HG03571 (cell line): ENCODE measurements at regions not wholly inside any gene's neighbourhood (a gene's known extent, or its start where the extent isn't known, plus 50 kb on each side); places are given as distances from the start of the nearest gene placed in this dataset.
"Not testable (repeated sequence)": the region's sequence is repeated elsewhere in the genome, so short reads cannot be mapped to it uniquely, and the experiment has no call there.

ENCODE experiments used
- ATAC-seq: cut with Tn5 transposase; IDR thresholded peaks from one replicate; pipeline ENCODE4 v1.9.1; 2021; ENCODE audit not compliant: unreplicated experiment

GRCh38 chrY:18958846-18959245 is 185.3 kb upstream of the HSFY2 start:
- ATAC-seq, result no peak

- no peak for ATAC-seq
Measured at GRCh38 chrY:18951657-18952435, 178.3 kb upstream of the HSFY2 start.

- no peak for ATAC-seq
Measured at GRCh38 chrY:18951019-18951418, 177.5 kb upstream of the HSFY2 start.

DNA sequence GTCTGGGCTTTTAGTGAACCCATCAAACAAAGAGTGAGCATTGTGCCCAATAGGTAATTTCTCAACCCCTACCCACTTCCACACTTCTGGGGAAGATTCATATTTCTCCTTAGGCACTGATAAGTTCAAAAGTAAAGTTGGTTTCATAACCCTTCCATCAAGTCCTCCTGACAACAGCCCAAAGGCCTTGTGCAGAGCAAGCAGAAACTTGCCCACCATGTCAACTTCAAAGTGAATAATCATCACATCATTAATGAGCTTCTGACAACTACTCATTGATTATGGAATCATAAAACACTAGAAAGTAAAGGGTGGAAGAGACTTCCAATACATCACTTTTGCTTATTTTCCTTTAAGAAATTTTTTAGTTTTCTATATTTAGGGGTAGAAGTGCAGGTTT is 163.3 kb upstream of the HSFY2 start:
- ATAC-seq, result no peak

- ATAC-seq, result no peak
Measured at GRCh38 chrY:18919256-18919655, 145.7 kb upstream of the HSFY2 start.

DNA sequence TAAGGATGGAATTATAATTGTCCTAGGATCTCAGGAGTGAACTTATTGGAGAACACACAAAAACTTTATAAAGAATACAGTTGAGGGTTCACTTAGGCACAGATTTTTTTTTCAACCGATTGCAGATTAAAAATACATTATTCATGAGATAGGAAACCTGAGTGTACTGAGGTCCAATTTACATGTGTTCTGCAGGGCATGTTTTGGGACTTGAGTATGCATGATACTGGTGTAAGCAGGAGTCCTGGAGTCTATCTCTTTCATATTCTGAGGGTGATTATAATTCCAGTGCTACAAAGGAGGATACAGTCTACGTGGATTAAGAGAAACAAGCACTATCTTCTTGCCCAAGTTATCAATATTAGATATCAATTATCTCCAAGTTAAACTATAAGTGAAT is 139.3 kb upstream of the HSFY2 start:
- no peak for ATAC-seq

GRCh38 chrY:18909846-18910245 is 136.3 kb upstream of the HSFY2 start:
- no peak for ATAC-seq

- ATAC-seq, result not testable (repeated sequence)
Measured at GRCh38 chrY:18906198-18906597, 132.7 kb upstream of the HSFY2 start.

GRCh38 chrY:18904296-18904695 is 130.8 kb upstream of the HSFY2 start:
- no peak for ATAC-seq

DNA sequence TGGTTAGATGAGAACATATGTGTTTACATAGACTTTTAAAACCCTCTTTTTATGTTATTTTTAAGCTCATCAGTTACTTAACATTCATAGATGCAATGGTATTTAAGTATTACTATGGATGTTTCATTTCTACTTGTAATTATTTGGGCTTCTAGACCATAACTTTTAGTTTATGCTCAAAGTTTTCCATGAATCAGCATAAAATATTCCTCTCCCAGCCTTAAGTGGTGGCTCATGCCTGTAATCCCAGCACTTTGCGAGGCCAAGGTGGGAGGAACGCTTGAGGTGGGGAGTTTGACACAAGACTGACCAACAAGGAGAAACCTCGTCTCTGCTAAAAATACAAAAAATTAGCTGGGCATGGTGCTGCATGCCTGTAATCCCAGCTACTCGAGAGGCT is 118.5 kb upstream of the HSFY2 start:
- no peak for ATAC-seq

DNA sequence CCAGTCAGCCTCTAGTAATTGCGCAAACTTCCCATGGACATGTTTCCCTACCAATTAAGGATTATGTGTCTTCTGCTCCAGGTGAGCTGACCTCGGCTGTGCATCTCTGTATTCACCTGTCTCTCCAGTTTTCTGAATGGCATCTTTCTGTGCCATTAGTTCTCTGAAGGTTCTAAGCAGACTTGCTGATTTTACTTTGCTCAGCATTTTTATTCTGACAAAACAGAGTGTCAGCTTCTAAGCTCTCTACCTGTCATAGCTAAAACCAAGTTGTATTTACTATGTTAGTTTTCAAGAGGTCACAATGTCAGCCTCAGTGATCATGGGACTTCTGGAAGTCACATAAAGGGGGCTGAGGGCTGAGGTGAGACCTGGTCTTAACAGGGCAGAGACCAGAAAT is 116.0 kb upstream of the HSFY2 start:
- ATAC-seq, result no peak

DNA sequence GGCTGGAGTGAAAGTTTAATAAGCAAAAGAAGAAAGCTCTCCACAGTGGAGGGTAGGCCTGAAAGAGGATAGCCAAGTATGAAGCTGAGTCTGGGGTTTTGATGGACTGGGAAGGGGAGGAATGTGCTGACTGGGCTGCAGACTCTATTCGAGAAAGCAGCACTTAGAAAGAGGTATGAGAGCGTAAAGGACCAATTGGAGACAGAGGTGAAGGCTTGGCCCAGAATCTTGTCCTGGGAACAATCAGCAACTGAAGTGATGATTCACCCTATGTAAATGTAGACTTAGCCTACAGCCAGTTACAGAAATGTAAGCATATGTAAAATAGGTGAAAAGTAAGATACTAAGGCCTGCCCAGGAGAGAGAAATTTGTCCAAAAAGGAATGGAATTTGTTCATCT is 111.2 kb upstream of the HSFY2 start:
- no peak for ATAC-seq

DNA sequence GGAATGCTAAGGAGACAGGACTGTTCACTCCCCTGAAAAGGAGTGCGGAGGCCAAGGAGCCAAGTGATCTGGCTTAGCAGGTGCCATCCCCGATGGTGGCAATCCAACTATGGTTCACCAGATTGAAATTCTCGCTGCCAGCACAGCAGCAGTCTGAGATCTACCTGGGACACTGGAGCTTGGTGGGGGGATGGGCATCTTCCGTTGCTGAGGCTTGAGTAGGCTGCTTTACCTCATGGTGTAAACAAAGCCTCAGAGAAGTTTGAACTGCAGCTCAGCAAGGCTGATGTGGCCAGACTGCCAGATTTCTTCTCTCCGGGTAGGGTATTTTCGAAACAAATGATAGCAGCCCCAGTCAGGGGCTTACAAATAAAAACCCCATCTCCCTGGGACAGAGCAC is 95.6 kb upstream of the HSFY2 start:
- ATAC-seq, result not testable (repeated sequence)

DNA sequence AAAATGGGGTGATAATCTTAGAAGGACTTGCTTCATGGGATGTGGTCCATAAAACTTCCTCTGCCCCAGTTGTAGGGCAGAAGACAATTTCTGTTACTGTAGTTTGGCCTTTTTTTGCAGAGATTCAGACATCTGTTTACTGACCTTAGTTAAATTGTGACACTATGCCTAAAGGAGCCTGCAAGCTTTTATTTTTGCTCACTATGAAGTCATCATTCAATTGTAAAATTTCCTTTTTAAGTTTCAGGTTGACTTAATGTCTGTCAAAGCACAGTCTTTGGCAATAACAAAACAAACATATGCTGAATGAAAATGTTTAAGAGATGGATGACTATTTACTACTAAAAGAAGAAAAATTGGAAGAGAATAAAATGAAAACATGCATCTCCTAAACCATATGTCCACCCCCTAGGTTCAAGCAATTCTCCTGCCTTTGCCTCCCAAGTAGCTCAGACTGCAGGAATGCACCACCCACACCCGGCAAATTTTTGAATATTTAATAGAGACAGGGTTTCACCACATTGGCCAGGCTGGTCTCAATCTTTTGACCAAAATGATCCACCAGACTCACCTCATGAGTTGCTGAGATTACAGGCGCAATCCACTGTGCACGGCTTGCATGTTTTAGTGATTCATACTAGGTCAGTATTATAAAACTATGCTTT is 93.5 kb upstream of the HSFY2 start:
- ATAC-seq, result not testable (repeated sequence)

DNA sequence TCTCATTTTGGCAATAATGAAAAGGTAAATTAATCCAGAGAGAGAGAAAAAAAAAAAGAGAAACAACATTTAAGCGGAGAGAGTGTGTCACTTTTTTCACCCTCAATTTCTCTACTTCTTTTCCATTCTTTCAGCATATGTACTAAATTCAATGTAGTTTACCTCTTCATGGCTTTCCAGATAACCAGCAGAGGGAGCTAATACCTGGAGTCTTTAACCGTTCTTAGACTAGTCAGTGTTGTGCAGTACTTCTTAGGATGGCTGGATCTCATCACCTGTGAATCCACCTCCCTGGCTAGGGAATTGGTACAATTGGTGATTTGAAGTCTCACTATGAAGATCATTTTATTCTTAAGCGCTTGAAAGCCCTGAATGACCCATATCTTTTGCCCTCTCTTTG is 87.3 kb upstream of the HSFY2 start:
- not testable (repeated sequence) for ATAC-seq

DNA sequence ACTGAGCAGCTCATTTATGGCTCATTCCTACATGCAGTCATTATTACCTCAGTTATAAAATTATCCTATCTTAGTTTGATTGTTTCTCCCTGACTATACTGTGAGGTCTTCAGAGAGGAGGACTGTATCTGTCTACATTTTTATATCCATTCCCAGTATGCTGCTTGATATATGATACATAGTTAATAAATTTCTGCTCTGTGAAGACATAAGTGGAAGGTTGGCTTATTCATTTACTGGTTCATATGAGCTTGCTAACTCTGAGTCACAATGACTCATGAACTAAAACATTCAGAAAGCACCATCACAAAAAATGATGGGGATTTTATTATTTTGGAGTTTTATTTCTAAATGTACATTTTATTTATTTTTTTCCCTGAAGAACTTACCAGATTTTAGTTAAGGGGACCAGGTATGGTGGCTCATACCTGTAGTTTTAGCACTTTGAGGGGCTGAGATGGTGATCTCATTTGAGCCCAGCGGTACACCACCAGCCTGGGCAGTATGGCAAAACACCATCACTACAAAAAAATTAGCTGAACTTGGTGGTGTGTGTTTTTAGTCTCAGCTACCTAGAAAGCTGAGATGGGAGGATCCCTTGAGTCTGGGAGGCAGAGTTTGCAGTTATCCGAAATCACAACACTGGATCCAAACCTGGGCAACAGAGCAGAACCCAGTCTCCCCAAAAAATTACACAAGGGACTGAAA is 85.1 kb upstream of the HSFY2 start:
- not testable (repeated sequence) for ATAC-seq

- ATAC-seq, result not testable (repeated sequence)
Measured at GRCh38 chrY:18855184-18855583, 81.6 kb upstream of the HSFY2 start.

DNA sequence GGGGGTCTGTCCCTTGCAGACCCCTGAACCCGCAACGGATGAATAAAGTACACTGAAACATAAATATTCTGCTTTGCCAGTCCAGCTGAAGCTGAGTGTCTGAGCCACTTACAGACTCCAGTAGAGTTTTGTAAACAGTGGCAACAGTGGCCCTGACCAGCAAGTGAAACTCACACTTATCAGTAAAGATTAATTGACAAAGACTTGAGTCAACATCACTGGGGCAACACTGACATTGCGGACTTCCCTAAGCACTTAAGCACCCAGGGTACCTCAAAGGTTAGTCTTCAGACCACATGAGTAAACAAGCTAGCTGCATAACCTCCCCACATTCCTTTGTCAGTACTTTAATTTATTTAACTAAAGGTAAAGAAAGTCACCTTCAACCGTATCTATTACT is 79.8 kb upstream of the HSFY2 start:
- ATAC-seq, result not testable (repeated sequence)

- ATAC-seq, result not testable (repeated sequence)
Measured at GRCh38 chrY:18836643-18837042, 63.1 kb upstream of the HSFY2 start.
